ENCODE measurements at regions not wholly inside any gene's neighbourhood (a gene's known extent, or its start where the extent isn't known, plus 50 kb on each side); places are given as distances from the start of the nearest gene placed in this dataset.

GRCh38 chr2:107627164-107627563 lies 199.5 kb upstream of the RGPD4 start:
- no peak for DNase-seq (ENCODE audit: low read depth)

- DNase-seq (ENCODE audit: low read depth), result no peak
Observed at GRCh38 chr2:107627926-107628325, 198.8 kb upstream of the RGPD4 start.

DNA sequence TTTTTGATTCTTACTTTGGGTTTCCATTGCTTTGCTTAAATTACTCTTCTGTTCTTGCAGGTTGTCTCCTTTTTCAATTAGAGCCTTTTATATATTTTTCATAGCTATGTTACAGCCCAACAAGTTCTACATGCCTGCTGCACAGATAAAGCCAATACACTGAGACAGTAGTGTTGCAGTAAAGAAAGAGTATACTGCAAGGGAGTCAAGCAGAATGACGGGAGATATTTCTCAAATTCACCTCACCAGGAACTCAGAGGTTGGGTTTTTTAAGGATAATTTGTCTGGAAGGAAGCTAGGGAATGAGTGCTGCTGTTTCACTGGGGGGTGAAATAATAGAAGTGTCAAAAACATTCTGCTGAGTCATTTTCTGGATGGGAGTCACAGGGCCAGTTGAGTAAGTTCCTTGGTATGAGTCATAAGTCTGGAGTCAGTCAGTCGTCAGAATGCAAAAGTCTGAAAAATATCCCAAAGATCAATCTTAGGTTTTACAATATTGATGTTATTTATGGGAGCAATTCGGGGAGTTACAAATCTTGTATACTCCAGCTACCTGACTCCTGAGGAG lies 193.0 kb upstream of the RGPD4 start:
- DNase-seq (ENCODE audit: low read depth), result peak; percentile 42

DNA sequence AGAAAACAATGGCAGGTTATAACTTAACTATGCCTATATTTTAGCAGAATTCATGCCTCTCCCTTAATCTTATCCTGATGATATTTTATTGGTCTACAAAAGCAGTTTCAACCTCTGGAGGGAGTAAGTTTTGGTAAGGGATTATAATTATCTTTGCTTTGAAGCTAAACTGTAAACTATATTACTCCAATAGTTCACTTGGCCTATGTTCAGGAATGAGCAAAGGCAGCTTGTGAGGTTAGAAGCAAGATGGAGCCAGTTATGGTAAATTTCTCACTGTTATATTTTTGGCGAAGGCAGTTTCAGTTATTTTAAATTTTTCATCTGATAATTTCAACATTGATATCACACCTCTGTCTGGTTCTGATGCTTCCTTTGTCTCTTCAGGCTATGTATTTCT lies 192.5 kb upstream of the RGPD4 start:
- DNase-seq (ENCODE audit: low read depth), result no peak

DNA sequence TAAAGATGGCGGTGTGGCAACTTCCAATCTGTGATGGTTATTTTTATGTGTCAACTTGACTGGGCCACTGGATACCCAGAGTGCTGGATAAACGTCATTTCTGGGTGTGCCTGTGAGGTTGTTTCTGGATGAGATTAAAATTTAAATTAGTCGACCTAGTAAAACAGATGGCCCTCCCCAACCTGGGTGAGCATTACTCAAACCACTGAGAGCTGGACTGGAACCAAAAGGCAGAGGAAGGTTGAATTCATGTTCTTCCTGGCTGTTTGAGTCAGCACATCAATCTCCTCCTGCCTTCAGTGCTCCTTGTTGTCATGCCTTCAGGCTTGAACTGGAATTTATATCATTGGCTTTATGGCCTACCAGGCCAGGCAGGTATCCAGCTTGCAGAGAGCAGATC lies 190.8 kb upstream of the RGPD4 start:
- peak; percentile 48 for DNase-seq (ENCODE audit: low read depth)

DNA sequence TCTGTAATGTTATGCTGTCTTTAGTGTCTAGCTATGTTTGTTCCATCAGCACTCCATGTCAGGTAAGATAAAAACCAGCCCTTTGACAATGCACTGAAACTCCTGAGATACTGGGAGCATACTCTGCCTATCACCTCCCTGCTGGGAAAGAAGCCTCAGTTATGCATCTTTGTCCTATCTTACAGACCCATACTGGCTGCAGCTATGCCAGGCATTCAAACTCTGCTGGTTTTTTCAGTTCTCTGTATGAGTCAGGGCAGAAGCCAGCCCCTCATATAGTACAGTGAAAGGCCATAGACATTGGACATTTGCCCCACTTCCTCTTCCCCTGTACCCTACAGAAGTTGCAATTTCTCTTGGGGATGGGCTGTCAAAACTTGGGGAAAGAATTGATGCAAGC lies 181.1 kb upstream of the RGPD4 start:
- no peak for DNase-seq (ENCODE audit: low read depth)

- DNase-seq (ENCODE audit: low read depth), result peak; percentile 9
Observed at GRCh38 chr2:107648781-107649404, 177.8 kb upstream of the RGPD4 start.

GRCh38 chr2:107657049-107657448 lies 169.6 kb upstream of the RGPD4 start:
- no peak for DNase-seq (ENCODE audit: low read depth)

DNA sequence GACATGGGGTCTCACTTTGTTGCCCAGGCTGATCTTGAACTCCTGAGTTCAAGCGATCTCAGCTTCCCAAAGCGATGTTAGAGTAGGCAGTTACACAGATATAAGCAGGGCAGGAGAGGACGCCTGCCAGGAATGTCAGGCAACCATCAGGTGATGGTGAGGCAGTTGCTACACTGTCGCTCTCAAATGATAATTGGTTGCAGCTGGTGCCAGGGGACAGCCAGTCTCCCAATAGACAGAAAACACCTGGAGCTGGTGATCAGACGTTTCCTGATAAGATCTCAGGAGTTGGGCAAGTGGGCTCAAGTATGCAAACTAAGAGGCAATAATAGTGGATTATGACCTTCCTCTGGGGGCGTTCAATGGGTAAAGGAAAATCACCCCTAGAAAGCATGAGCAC lies 163.1 kb upstream of the RGPD4 start:
- no peak for DNase-seq (ENCODE audit: low read depth)

DNA sequence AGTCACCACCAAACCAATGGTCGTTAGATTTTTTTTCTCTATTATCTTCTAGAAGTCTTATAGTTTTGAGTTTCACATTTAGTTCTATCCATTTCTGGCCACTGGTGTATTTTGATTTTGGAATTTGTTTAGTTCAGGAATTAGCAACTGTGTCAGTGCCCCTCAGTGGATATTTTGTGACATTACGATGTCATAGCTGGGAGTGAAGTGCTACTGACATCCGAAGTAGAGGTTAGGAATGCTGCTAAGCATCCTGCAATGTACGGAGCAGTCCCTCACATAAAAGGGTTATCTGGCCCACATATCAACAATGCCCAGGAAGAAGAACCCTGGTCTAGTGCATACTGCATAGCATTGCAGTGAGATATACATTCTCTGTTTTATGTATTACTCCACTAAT lies 157.4 kb upstream of the RGPD4 start:
- DNase-seq (ENCODE audit: low read depth), result no peak

DNA sequence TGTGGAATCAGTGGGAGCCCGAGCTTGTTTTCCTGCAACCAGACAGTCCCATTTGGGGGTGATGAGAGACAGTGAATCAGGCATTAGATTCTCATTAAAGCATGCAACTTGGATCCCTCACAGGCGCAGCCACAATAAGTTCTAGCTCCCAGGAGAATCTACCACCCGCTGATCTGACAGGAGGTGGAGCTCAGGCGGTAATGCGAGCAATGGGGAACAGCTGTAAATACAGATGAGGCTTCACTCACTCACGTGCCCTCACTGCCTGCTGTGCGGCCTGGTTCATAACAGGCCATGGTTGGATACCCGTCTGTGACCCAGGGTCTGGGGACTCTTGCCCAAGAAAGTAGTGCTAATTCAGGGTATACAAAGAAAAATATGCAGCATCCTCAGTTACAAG lies 144.8 kb upstream of the RGPD4 start:
- no peak for DNase-seq (ENCODE audit: low read depth)

DNA sequence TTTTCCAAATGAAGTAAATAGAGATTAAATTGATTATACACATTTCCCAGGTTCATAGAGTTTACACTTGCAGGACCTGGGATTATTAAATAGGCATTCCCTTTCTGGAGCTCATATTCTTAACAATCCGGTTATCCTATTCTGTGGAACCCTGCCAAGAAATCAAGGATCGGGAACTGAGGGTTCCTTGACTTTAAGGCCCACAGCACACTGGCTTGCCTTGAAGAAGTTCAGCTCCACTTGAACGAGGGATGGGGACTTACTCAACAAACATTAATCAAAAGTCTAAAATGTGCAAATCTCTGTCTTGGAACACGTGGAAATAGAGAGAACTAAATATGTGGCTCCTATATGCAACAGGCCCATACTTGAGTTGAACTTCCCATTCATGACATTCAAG lies 142.3 kb upstream of the RGPD4 start:
- no peak for DNase-seq (ENCODE audit: low read depth)

- DNase-seq (ENCODE audit: low read depth), result no peak
Observed at GRCh38 chr2:107685421-107685986, 141.2 kb upstream of the RGPD4 start.

DNA sequence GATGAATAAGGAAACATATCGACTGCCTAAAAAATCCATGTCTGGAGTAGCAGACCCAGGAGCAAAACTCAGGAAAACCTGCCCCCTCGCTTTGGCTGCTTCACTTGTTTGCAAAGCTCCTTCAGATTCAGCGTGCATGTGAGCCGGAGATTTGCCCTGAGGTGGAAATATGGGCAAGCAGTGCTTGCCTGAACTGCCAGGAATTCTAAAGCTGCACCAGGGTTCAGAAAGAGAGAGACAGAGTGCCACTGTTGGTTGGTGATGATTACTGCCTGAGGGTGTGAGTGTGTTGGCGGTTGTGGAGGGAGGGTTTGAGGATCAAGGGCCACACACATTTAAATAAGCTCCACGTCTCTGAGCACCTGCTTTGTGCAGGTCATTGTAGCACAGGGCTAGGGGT lies 139.6 kb upstream of the RGPD4 start:
- DNase-seq (ENCODE audit: low read depth), result no peak

DNA sequence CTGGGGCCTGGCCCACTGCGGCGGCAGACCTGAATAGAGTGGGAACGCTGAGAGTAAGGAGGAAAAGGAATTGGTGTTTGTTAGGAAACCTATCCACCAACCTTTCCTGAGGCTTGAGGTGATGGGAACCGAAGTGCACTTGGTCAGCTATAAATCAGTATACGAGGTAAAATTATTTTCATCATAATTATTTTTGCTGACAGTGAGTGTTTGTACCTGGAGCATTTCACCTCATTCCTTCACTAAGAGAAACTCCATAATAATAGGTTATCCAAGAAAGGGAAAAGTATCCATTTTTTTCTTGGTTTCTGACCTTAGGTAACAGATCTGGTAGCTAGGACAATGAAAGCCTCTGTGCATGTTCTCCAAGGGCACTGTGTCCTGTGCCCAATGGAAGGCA lies 138.6 kb upstream of the RGPD4 start:
- DNase-seq (ENCODE audit: low read depth), result no peak

DNA sequence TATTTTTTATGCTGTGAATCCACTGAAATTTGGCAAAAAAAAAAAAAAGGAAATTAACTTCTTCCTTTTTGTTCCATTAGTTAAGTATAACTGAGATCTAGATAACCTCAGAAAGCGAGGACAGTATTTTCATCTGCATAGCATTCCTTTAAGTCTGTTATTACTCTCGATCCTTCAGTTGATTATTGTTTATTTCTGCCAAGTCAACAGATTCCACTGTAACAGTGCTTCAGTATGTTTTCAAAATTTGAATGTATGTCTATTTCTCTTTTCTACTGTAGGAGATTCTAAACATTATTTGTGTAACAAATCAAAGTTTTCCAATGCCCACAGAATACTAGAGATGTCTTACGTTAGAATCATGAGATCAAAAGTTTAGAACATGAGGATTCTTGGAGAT lies 133.1 kb upstream of the RGPD4 start:
- no peak for DNase-seq (ENCODE audit: low read depth)

DNA sequence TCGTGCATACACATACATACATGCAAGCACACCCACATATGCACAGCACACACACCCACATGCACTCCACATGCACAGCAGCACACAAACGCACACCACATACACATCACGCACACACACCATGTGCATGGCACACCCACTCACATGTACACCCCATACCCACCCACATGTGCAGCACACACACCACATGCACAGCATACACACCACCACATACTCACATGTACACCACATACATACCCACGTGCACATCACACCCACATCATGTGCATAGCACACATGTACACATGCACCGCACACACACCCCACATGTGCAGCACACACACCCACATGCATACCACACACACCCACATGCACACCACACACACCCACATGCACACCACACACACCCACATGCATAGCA lies 132.0 kb upstream of the RGPD4 start:
- no peak for DNase-seq (ENCODE audit: low read depth)

DNA sequence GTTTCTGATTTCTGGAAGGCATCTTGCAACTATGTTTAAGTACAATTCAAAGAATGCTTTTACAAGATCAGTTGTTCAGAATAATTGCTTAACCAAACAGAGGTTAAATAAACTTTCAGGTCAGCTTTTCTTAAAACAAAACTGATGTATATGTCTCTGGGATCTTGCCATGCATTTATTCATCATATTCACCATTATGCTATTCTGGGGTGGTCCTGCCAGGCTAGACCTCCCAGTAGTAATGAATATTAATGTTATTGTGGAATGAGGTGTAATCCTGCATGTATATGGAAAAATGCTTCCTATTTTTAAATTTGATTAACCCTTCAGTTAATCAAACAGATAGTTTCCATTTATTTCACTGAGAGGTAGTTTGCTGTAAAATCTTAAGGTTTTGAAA lies 129.3 kb upstream of the RGPD4 start:
- DNase-seq (ENCODE audit: low read depth), result no peak

GRCh38 chr2:107698861-107699260 lies 127.8 kb upstream of the RGPD4 start:
- no peak for DNase-seq (ENCODE audit: low read depth)

- no peak for DNase-seq (ENCODE audit: low read depth)
Observed at GRCh38 chr2:107700073-107700472, 126.6 kb upstream of the RGPD4 start.

- DNase-seq (ENCODE audit: low read depth), result no peak
Observed at GRCh38 chr2:107711941-107712340, 114.8 kb upstream of the RGPD4 start.

GRCh38 chr2:107712857-107713256 lies 113.8 kb upstream of the RGPD4 start:
- peak; percentile 39 for DNase-seq (ENCODE audit: low read depth)

- DNase-seq (ENCODE audit: low read depth), result no peak
Observed at GRCh38 chr2:107717661-107718060, 109.0 kb upstream of the RGPD4 start.

DNA sequence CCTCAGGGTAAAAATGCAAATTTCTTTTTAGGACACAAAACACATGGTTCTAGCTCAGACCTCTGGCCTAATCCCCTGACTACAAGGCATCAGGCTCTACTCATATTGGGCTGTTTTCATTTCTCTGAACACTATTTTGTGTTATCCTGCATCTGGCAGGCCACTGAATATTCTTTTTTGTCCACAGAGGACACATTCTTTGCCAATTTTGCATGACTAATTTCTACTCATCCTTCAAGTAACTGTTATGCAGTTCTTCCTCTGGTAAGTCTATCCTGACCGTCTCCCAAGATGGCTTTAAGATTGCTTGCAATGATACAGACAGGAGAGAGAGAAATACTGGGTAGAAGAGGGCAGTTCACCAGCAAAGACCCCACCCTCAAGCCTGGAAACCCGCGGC lies 107.6 kb upstream of the RGPD4 start:
- no peak for DNase-seq (ENCODE audit: low read depth)
